Breast epithelium (tissue), 4 donors: ENCODE measurements at regions not wholly inside any gene's neighbourhood (a gene's known extent, or its start where the extent isn't known, plus 50 kb on each side); places are given as distances from the start of the nearest gene placed in this dataset.
"Not testable (repeated sequence)": the region's sequence is repeated elsewhere in the genome, so short reads cannot be mapped to it uniquely, and the experiment has no call there.

Source experiments
- DNase-seq, 2 donors: peaks; one replicate each; pipeline ENCODE4 v3.0.0-alpha.2; 2019; ENCODE audit warnings: low spot score in 2 of 2
- H3K27ac ChIP-seq, 2 donors: fragments of 200-600 bp; sonication (generic) in 1 of 2; one replicate each; pipeline ENCODE4 v1.5.1; 2016 to 2019; ENCODE audit warnings: mild to moderate bottlenecking in 1 of 2
- H3K27me3 ChIP-seq, 2 donors: fragments of 200-600 bp; sonication (generic) in 1 of 2; one replicate each; pipeline versions ENCODE4 v1.5.1 to v1.6.0; 2017 to 2019; ENCODE audit warnings: control low read depth in 1 of 2, mild to moderate bottlenecking in 1 of 2
- H3K36me3 ChIP-seq: fragments of 200-600 bp; one replicate; pipeline ENCODE4 v1.5.1; 2019
- H3K4me1 ChIP-seq, 2 donors: fragments of 200-600 bp; sonication (generic); one replicate each; pipeline ENCODE4 v1.5.1; 2016 to 2019; ENCODE audit warnings: control low read depth in 1 of 2
- H3K4me3 ChIP-seq, 3 donors: fragments of 200-600 bp; sonication (generic); 1 replicate in 2 of 3; 2 replicates in 1 of 3; pipeline ENCODE4 v1.5.1; 2016 to 2019; ENCODE audit warnings: mild to moderate bottlenecking in 3 of 3, moderate library complexity in 2 of 3
- H3K9me3 ChIP-seq, 2 donors: fragments of 200-600 bp; sonication (generic) in 1 of 2; one replicate each; pipeline ENCODE4 v1.5.1; 2016 to 2019; ENCODE audit warnings: control low read depth in 1 of 2
- CTCF ChIP-seq, 3 donors: fragments of 450-650 bp; IDR thresholded peaks; one replicate each; pipeline ENCODE4 v1.5.1; 2016 to 2017; ENCODE audit warnings: antibody characterized with exemption in 3 of 3, mild to moderate bottlenecking in 3 of 3, moderate library complexity in 3 of 3
- POLR2A ChIP-seq: fragments of 450-650 bp; IDR thresholded peaks from one replicate; pipeline ENCODE4 v1.6.1; 2016; ENCODE audit warnings: antibody characterized with exemption, mild to moderate bottlenecking, moderate library complexity
- POLR2AphosphoS5 ChIP-seq, 3 donors: sonication (generic); formaldehyde crosslinking; IDR thresholded peaks; one replicate each; pipeline ENCODE4 v1.6.1; 2017; ENCODE audit warnings: antibody characterized with exemption in 3 of 3
- intact Hi-C: fragments of 100-400 bp; cut with DNase I; formaldehyde crosslinking; loops from one replicate; pipeline ENCODE4 v1.15.1; 2023; ENCODE audit warnings: low total_unique reads

GRCh38 chr14:71625891-71626701 is 306.1 kb upstream of the RGS6 start:
- intact Hi-C loops = no loop called here
- Histone ChIP-seq H3K27ac (no peak overlapping the region), H3K27me3 (no peaks in the 10 kb centered on the region), H3K4me1 (no peaks in the 10 kb centered on the region), H3K9me3 (no peaks in the 10 kb centered on the region), H3K36me3 (no peaks in the 10 kb centered on the region), H3K4me3 (no peak overlapping the region)
- TF ChIP-seq POLR2A (no peak), CTCF (IDR thresholded peaks at IDR 0.05) (no peak), POLR2AphosphoS5 (IDR thresholded peaks at IDR 0.05) (no peak)
- no peak for DNase-seq

- Histone ChIP-seq H3K4me1 (no peaks in the 10 kb centered on the region), H3K36me3 (no peaks in the 10 kb centered on the region), H3K4me3 (no peak overlapping the region), H3K27me3 (no peaks in the 10 kb centered on the region), H3K9me3 (no peaks in the 10 kb centered on the region), H3K27ac (no peak overlapping the region)
- DNase-seq = no peak
- TF ChIP-seq POLR2AphosphoS5 (IDR thresholded peaks at IDR 0.05) = no peak
- no peak for TF ChIP-seq POLR2A
- no peak for TF ChIP-seq CTCF (IDR thresholded peaks at IDR 0.05)
- intact Hi-C loops = no loop called here
Measured at GRCh38 chr14:71628433-71628832, 303.8 kb upstream of the RGS6 start.

GRCh38 chr14:71629250-71629649 is 303.0 kb upstream of the RGS6 start:
- no peak overlapping the region for H3K27ac ChIP-seq

GRCh38 chr14:71629765-71630492 is 302.3 kb upstream of the RGS6 start:
- H3K27ac ChIP-seq = no peak overlapping the region
- H3K36me3 ChIP-seq = no peaks in the 10 kb centered on the region
- H3K9me3 ChIP-seq = peaks cover 0 to 6% of the 10 kb centered on the region in 2 donors
- intact Hi-C loops = no loop called here
- H3K4me1 ChIP-seq = no peaks in the 10 kb centered on the region
- no peak overlapping the region for H3K4me3 ChIP-seq
- no peaks in the 10 kb centered on the region for H3K27me3 ChIP-seq
- TF ChIP-seq POLR2A (no peak), POLR2AphosphoS5 (IDR thresholded peaks at IDR 0.05) (no peak), CTCF (IDR thresholded peaks at IDR 0.05) (no peak)
- no peak for DNase-seq

More at GRCh38 chr14:71629250-71629649, 303.0 kb upstream of the RGS6 start:
- Histone ChIP-seq H3K27me3 (no peaks in the 10 kb centered on the region), H3K4me3 (no peak overlapping the region), H3K9me3 (peaks cover 0 to 4% of the 10 kb centered on the region in 2 donors), H3K36me3 (no peaks in the 10 kb centered on the region), H3K4me1 (no peaks in the 10 kb centered on the region)
- no peak for DNase-seq
- no peak for TF ChIP-seq CTCF (IDR thresholded peaks at IDR 0.05)
- no peak for TF ChIP-seq POLR2AphosphoS5 (IDR thresholded peaks at IDR 0.05)
- no peak for TF ChIP-seq POLR2A
- intact Hi-C loops = no loop called here

GRCh38 chr14:71631030-71631429 is 301.2 kb upstream of the RGS6 start:
- H3K27ac ChIP-seq, H3K27me3 ChIP-seq, H3K4me1 ChIP-seq, DNase-seq, H3K9me3 ChIP-seq, H3K4me3 ChIP-seq, intact Hi-C loops, H3K36me3 ChIP-seq: not testable (repeated sequence)
